HG03469 (cell line): ENCODE measurements at regions not wholly inside any gene's neighbourhood (a gene's known extent, or its start where the extent isn't known, plus 50 kb on each side); places are given as distances from the start of the nearest gene placed in this dataset.
"Not testable (repeated sequence)": the region's sequence is repeated elsewhere in the genome, so short reads cannot be mapped to it uniquely, and the experiment has no call there.

ENCODE experiments used
- ATAC-seq: cut with Tn5 transposase; IDR thresholded peaks from one replicate; pipeline ENCODE4 v1.9.1; 2021; ENCODE audit warnings: mild to moderate bottlenecking, moderate library complexity, moderate number of reproducible peaks; ENCODE audit not compliant: unreplicated experiment

DNA sequence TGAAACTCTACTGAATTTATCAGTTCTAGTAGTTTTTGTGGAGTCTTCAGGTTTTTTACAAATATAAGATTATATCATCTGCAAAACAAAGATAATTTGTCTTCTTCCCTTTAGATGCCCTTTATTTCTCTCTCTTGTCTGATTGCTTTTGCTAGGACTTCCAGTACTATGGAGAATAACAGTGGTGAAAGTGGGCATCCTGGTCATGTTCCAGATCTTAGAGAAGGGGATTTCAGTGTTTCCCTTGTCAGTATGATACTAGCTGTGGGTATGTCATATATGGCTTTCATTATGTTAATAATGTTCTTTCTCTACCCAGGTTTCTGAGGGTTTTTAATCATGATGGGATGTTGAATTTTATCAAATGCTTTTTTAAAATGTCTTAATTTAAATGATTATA, 158.1 kb upstream of the TPTE start:
- not testable (repeated sequence) for ATAC-seq

DNA sequence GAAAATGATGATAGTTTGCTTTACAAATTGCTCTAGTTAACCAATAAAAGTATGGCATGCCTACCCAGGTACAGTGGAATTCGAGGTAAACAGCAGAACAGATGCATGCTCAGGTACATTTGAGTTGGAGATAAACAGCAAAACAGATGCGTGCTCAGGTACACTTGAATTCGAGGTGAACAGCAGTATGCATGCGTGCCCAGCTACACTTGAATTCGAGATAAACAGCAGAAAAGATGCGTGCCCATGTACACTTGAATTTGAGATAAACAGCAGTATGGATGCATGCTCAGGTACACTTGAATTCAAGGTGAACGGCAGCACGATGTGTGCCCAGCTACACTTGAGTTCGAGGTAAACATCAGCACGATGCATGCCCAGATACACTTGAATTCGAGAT, 155.2 kb upstream of the TPTE start:
- ATAC-seq: not testable (repeated sequence)

DNA sequence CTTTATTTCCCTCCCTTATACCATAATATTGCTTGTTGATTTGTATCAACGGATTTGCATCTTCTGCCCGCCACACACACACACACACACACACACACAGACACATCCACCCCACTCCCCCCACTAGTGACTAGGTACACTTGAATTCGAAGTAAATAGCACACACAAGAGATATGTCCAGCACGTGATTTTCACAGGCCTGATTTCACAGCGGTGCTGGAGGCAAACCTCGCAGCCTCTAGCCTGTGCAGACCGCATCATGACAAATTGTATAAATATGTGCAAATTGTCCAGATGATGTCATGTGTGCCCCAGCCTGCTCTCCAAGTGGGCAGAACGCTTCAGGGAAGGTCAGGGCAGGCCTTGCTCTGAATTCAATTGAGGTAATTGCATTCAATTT, 153.8 kb upstream of the TPTE start:
- not testable (repeated sequence) for ATAC-seq

DNA sequence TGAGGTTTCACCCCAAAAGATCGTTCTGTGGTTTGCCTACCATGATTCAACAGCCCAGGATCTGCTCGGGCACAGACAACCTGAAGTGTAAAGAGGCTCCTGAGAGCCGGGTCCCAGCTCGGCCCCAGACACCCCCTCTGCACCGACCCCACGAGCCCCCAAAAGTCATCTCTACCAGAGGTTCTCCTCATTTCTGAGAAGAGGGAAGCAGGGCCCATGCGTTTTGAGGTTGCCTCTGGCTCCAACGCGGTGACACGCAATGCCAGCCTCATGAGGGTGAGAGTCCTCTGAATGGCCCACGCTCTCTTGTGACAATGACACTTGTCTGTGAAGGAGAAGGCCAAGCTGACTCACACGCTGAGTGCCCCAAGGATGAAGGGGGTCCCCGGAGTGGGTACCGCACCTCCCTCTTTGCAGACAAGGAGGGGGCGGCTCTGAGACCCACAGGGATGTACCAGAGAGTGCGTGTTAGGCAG, 153.0 kb upstream of the TPTE start:
- ATAC-seq: not testable (repeated sequence)

DNA sequence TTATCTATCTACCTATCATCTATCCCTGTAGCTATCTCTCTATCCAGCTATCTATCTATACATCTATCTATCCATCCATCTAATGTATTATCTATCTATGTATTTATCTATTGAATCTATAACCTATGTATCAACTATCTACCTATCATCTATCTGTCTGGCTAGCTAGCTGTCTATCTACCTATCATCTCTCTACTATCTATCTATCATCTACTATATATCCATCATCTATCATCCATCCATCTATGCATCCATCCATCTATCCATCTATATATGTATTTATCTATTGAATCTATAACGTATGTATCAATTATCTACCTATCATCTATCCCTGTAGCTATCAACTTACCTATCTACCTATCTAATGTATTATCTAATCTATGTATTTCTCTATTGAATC, 152.1 kb upstream of the TPTE start:
- not testable (repeated sequence) for ATAC-seq

DNA sequence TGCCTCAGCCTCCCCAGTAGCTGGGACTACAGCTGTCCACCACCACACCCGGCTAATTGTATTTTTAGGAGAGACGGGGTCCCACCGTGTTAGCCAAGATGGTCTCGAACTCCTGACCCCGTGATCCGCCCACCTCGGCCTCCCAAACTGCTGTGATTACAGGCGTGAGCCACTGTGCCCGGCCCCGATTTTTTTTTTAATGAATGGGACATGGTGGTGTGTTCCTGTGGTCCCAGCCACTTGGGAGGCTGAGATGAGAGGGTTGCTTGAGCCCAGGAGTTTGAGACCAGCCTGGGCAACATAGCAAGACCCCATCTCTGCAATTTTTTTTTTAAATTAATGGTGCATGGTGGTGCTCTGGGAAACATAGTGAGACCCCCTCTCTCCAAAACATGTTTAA, 143.6 kb upstream of the TPTE start:
- ATAC-seq: not testable (repeated sequence)

DNA sequence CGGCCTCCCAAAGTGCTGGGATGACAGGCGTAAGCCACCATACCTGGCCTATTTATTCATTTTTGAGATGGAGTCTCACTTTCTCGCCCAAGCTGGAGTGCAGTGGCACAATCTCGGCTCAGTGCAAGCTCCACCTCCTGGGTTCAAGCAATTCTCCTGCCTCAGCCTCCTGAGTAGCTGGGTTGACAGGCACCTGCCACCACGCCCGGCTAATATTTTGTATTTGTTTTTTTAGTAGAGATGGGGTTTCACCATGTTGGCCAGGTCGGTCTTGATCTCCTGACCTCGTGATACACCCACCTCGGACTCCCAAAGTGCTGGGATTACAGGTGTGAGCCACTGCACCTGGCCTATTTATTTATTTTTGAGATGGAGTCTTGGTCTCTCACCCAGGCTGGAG, 141.6 kb upstream of the TPTE start:
- not testable (repeated sequence) for ATAC-seq

DNA sequence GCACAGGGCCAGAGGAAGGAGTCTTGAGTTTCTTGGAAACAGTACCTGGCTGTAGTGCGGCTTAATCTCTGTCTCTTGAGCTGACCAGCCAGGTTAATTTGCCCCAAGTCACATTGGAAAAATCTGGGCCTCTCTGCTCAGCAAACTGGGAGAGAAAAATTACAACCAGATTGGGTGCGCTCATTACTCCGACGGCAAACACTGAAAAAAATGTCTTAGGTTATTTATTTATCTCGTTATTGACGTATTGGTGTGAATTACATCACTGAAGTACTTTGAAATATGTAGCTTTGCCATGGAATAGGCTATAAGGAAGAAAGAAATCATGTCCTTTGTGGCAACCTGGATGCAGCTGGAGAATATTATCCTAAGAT, 139.7 kb upstream of the TPTE start:
- ATAC-seq: not testable (repeated sequence)

DNA sequence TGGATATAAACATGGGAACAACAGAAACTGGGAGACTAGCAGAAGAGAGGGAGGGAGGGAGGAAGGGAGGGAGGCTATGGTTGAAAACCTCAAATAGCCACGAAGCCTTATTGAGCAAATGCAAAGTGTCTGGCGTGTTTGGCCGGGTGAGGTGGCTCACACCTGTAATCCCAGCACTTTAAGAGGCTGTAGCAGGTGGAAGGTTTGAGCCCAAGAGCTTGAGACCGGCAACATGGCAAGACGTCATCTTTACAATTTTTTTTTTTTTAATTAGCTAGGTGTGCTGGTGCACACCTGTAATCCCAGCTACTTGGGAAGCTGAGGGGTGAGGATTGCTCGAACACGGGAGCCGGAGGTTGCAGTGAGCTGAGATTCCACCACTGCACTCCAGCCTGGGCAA, 139.2 kb upstream of the TPTE start:
- ATAC-seq: not testable (repeated sequence)

DNA sequence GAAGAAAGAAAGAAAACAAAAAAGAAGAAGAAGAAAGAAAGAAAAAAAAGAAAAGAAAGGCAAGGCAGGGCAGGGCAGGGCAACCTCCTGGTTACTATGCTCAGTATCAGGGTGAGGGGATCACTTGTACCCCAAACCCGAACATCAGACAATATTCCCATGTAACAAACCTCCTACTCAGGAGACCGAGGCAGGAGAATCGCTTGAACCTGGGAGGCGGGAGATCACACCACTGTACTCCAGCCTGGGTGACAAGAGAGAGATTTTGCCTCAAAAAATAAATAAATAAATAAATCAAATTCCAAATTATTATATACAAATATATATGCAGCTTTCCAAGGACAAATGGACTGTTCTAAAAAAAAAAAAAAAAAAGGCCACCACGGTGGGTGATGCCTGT, 138.8 kb upstream of the TPTE start:
- not testable (repeated sequence) for ATAC-seq

DNA sequence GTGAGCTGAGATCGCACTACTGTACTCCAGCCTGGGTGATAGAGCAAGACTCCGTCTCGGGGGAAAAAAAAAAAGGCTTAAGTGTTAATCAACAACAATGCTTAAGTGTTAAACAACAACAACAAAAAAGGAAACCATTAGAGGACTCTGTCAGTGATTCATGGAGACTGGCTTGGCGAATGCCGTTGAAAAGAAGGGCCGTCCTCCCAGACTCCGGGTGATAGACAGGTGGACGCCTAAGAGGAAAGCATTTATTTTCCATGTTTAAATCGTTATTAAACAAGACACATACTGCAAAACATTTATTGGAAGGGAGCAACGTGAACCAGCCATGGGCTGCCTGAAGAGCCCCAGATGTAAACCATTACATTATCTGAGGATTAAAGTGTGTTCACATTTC, 137.8 kb upstream of the TPTE start:
- not testable (repeated sequence) for ATAC-seq

DNA sequence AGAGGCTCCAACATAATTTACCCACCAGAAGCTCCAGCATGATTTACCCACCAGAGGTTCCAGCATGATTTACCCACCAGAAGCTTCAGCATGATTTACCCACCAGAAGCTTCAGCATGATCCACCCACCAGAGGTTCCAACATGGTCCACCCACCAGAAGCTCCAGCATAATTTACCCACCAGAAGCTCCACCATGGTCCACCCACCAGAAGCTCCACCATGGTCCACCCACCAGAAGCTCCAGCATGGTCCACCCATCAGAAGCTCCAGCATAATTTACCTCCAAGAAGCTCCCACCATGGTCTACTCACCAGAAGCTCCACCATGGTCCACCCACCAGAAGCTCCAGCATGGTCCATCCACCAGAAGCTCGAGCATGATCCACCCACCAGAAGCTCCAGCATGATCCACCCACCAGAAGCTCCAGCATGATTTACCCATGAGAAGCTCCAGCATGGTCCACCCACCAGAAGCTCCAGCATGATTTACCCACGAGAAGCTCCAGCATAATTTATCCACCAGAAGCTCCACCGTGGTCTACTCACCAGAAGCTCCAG, 137.0 kb upstream of the TPTE start:
- not testable (repeated sequence) for ATAC-seq

DNA sequence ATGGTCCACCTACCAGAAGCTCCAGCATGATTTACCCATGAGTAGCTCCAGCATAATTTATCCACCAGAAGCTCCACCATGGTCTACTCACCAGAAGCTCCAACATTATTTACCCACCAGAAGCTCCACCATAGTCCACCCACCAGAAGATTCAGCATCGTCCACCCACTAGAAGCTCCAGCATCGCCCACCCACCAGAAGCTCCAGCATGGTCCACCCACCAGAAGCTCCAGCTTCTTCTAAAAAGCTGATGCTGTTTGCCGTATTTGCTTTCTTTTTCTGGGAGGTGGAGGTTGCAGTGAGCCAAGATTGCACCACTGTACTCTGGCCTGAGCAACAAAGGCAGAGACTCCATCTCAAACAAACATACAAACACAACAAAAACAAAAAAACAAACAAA, 136.2 kb upstream of the TPTE start:
- ATAC-seq: not testable (repeated sequence)

DNA sequence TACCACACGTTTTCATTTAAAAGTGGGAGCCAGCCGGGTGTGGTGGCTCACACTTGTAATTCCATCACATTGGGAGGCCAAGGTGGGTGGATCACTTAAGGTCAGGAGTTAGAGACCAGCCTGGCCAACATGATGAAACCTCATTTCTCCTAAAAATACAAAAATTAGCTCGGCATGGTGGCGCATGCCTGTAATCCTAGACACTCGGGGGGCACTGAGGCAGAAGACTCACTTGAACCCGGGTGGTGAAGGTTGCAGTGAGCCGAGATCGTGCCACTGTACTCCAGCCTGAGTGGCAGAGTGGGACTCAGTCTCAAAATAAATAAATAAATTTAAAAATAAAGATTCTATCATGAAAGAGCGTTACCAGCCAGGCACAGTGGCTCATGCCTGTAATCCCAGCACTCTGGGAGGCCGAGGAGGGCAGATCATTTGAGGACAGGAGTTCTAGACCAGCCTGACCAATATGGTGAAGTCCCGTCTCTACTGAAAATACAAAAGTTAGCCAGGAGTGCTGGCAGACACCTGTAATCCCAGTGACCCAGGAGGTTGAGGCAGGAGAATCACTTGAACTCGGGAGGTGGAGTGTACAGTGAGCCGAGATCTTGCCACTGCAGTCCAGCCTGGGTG, 135.4 kb upstream of the TPTE start:
- not testable (repeated sequence) for ATAC-seq

DNA sequence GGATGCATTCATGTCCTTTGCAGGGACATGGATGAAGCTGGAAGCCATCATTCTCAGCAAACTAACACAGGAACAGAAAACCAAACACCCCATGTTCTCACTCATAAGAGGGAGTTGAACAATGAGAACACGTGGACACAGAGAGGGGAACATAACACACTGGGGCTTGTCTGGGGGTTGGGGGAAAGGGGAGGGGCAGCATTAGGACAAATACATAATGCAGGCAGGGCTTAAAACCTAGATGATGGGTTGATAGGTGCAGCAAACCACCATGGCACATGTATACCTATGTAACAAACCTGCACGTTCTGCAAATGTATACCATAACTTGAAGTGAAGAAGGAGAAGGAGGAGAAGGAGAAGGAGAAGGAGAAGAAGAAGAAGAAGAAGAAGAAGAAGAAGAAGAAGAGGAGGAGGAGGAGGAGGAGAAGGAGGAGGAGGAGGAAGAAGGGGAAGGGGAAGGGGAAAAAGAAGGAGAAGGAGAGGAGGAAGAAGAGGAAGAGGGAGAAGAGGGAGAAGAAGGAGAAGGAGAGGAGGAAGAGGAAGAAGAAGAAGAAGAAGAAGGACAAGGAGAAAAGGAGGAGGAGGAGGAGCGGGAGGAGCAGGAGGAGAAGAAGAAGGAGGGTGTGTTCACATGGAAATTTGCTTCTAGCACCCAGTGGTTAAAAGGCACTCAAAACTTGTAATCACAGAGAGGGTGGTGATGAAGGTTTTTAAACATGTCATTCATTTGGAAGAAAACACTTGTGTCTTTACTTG, 133.5 kb upstream of the TPTE start:
- not testable (repeated sequence) for ATAC-seq

DNA sequence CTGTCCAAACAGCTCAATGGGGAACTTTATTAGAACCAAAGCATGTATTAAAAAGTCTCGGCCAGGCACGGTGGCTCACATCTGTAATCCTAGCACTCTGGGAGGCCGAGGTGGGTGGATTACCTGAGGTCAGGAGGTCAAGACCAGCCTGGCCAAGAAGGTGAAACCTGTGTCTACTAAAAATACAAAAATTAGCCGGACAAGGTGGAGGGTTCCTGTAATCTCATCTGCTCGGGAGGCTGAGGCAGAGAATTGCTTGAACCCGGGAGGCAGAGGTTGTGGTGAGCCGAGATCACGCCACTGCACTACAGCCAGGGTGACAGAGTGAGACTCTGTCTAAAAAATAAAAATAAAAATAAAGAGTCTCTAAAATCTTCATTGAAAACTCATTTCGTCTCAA, 132.8 kb upstream of the TPTE start:
- not testable (repeated sequence) for ATAC-seq

DNA sequence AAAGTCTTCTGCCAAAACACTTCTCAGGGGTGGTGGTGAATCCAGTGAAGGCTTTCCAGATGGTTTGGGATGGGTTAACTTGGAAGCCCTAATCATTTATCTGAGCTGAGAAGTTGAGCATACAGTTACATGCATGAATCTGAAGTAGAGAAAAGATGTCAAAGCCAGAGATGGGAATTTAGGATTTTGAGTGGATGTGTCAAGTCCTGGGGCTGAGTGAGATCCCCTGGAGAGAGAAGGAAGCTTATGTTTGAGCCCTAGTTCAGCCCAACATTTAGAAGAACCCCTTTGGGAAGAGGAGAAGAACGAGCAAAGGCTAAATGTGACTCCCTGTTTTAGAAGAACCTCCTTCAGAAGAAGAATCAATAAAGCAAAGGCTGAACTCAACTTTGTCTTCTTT, 129.1 kb upstream of the TPTE start:
- ATAC-seq: not testable (repeated sequence)

DNA sequence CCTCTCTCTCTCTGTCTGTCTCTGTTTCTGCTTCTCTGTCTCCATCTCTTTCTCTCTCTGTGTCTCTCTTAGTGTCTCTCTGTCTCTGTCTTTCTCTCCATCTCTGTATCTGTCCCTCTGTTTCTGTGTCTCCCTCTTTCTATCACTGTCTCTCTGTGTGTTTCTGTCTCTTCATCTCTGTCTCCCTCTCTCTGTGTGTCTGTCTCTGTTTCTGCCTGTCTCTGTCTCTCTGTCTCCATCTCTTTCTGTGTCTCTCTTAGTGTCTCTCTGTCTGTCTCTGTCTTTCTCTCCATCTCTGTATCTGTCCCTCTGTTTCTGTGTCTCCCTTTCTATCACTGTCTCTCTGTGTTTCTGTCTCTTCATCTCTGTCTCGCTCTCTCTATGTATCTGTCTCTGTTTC, 125.4 kb upstream of the TPTE start:
- ATAC-seq: not testable (repeated sequence)

DNA sequence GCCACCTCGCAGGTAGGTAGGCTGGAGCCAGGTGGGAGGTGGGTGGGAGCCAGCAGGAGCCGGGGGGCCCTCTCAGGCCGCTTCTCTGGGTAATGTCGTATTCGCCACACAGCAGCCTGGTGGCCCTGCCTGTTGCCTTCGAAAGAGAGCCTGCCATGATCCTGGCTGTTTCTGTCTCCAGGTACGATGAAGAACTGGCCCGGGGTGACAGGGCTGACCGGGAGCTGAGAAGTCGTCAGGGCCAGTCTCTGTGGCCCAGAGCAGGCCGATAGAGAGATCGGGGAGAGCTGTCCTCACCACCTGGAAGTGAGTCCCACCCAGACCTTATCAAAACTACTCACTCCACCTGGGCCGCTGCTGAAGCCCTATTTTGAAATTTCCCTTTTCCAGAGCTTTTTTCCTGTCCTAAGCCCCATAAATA, 123.9 kb upstream of the TPTE start:
- not testable (repeated sequence) for ATAC-seq

DNA sequence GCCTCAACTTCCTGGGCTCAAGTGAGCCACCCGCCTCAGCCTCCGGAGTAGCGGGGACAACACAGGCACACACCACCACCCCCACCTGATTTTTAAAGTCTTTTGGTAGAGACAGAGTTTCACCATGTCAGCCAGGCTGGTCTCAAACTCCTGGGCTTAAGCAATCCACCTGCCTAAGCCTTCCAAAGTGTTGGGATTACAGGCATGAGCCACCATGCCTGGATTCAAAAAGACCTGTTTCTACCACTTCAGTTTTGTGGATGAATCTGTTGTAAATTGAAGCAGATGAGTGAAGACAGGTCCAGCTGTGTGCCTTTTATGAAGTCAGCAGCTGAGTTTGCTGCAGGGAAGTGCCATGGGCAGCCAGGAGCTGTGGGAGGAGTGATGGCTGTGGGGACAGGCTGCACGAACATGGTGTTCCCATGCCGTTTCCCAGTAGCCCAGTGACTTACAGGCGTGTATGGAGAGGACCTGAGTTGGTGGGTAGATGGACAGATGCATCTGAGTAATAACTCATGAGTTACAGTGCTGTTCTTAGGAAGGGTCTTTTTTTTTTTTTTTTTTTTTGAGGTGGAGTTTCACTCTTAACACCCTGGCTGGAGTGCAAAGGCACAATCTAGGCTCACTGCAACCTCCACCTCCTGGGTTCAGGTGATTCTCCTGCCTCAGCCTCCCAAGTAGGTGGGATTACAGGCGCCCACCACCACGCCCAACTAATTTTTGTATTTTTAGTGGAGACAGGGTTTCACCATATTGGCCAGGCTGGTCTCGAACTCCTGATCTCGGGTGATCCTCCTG, 122.5 kb upstream of the TPTE start:
- not testable (repeated sequence) for ATAC-seq
